ENCODE measurements at regions not wholly inside any gene's neighbourhood (a gene's known extent, or its start where the extent isn't known, plus 50 kb on each side); places are given as distances from the start of the nearest gene placed in this dataset.
"Not testable (repeated sequence)": the region's sequence is repeated elsewhere in the genome, so short reads cannot be mapped to it uniquely, and the experiment has no call there.

GRCh38 chr19:28582796-28583195 lies 630.2 kb downstream of the UQCRFS1 start:
- DNase-seq: no peak

GRCh38 chr19:28582344-28582743 lies 630.6 kb downstream of the UQCRFS1 start:
- no peak for DNase-seq

- no peak for DNase-seq
Observed at GRCh38 chr19:28581468-28581770, 631.5 kb downstream of the UQCRFS1 start.

- DNase-seq: no peak
Observed at GRCh38 chr19:28578786-28579505, 634.0 kb downstream of the UQCRFS1 start.

- no peak for DNase-seq
Observed at GRCh38 chr19:28578208-28578607, 634.7 kb downstream of the UQCRFS1 start.

GRCh38 chr19:28577666-28578065 lies 635.3 kb downstream of the UQCRFS1 start:
- DNase-seq: no peak

GRCh38 chr19:28577233-28577632 lies 635.7 kb downstream of the UQCRFS1 start:
- no peak for DNase-seq

- DNase-seq: no peak
Observed at GRCh38 chr19:28575816-28576215, 637.1 kb downstream of the UQCRFS1 start.

- not testable (repeated sequence) for DNase-seq
Observed at GRCh38 chr19:28575312-28575711, 637.6 kb downstream of the UQCRFS1 start.

- DNase-seq: no peak
Observed at GRCh38 chr19:28574212-28574611, 638.7 kb downstream of the UQCRFS1 start.

- no peak for DNase-seq
Observed at GRCh38 chr19:28569132-28570131, 643.5 kb downstream of the UQCRFS1 start.

- no peak for DNase-seq
Observed at GRCh38 chr19:28567834-28568233, 645.1 kb downstream of the UQCRFS1 start.

GRCh38 chr19:28563964-28564921 lies 648.7 kb downstream of the UQCRFS1 start:
- no peak for DNase-seq

- no peak for DNase-seq
Observed at GRCh38 chr19:28560786-28561185, 652.2 kb downstream of the UQCRFS1 start.

- no peak for DNase-seq
Observed at GRCh38 chr19:28558783-28559182, 654.2 kb downstream of the UQCRFS1 start.

- DNase-seq: no peak
Observed at GRCh38 chr19:28556371-28556770, 656.6 kb downstream of the UQCRFS1 start.

GRCh38 chr19:28555317-28555716 lies 657.6 kb downstream of the UQCRFS1 start:
- no peak for DNase-seq

- no peak for DNase-seq
Observed at GRCh38 chr19:28554321-28555091, 658.4 kb downstream of the UQCRFS1 start.

GRCh38 chr19:28553764-28554163 lies 659.2 kb downstream of the UQCRFS1 start:
- no peak for DNase-seq

GRCh38 chr19:28553005-28553404 lies 659.9 kb downstream of the UQCRFS1 start:
- DNase-seq: peak; percentile 41

- no peak for DNase-seq
Observed at GRCh38 chr19:28549680-28550277, 663.2 kb downstream of the UQCRFS1 start.

All from activated CD4-positive, alpha-beta T cell treated with anti-CD3 and anti-CD28 coated beads, Interleukin-10, Interleukin-2, amounts not matched to agents 100 ng/mL and 50 ng/mL, durations not matched to agents 16 hours and 8 hours (primary cell).